Rectal smooth muscle tissue (tissue), 1 donor: ENCODE measurements at regions not wholly inside any gene's neighbourhood (a gene's known extent, or its start where the extent isn't known, plus 50 kb on each side); places are given as distances from the start of the nearest gene placed in this dataset.

Experiments
- H3K27ac ChIP-seq: one replicate; pipeline ENCODE4 v1.7.0; 2013; ENCODE audit warnings: low read depth, low read length, inconsistent platforms
- H3K27me3 ChIP-seq: one replicate; pipeline ENCODE4 v1.7.0; 2013; ENCODE audit warnings: low read length; ENCODE audit not compliant: control insufficient read depth, insufficient read depth
- H3K36me3 ChIP-seq: one replicate; pipeline ENCODE4 v1.7.0; 2013; ENCODE audit warnings: low read length; ENCODE audit not compliant: control insufficient read depth, insufficient read depth
- H3K4me1 ChIP-seq: one replicate; pipeline ENCODE4 v1.7.0; 2013; ENCODE audit warnings: low read length; ENCODE audit not compliant: control insufficient read depth, insufficient read depth
- H3K4me3 ChIP-seq: one replicate; pipeline ENCODE4 v1.7.0; 2013; ENCODE audit warnings: low read length
- H3K9ac ChIP-seq: one replicate; pipeline ENCODE4 v1.7.0; 2013; ENCODE audit warnings: low read length

DNA sequence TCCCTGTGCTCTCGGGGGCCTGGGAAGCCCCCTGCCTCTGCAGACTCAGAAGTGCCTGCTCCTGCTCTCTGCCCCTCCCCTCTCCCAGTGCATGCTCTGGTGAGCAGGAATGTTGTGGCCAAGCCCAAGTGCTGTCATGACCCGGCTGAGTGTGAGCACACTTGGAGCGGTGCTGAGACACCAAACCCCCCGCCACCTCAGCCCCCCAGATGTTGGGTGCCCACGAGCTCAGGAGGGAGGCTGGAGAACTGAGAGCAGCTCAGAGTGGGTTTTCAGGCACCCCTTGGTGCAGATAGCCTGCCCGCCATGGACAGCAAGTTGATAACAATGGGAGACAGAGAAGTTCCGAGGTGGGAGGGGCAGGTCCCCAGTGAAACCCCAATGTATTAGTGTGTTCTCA, 477.4 kb downstream of the ACTRT1 start:
- no peak overlapping the region for H3K9ac ChIP-seq
- H3K4me1 ChIP-seq: no peaks in the 10 kb centered on the region
- no peaks in the 10 kb centered on the region for H3K36me3 ChIP-seq
- no peaks in the 10 kb centered on the region for H3K27me3 ChIP-seq
- no peak overlapping the region for H3K4me3 ChIP-seq
- no peak overlapping the region for H3K27ac ChIP-seq

DNA sequence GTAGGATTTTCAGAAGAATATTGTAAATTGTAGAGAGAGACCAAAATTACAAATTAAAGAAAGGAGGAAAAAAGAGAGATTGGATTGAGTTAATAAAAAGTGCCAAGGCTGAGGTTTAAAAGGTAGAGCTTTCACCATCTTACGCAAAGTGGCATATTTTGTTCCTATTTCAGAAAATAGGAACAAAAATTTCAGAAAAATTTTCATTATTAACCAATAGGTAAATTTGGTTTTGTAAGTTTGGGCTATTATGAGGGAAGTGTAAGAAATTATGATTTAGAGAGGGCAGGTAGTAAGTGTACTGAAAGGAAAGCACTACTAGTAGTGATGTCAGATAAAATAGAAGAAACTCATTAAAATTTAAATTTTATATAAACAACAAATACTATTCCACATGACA, 479.7 kb downstream of the ACTRT1 start:
- Histone ChIP-seq H3K4me3 (no peak overlapping the region), H3K27ac (no peak overlapping the region), H3K27me3 (no peaks in the 10 kb centered on the region), H3K36me3 (no peaks in the 10 kb centered on the region), H3K9ac (no peak overlapping the region), H3K4me1 (no peaks in the 10 kb centered on the region)

DNA sequence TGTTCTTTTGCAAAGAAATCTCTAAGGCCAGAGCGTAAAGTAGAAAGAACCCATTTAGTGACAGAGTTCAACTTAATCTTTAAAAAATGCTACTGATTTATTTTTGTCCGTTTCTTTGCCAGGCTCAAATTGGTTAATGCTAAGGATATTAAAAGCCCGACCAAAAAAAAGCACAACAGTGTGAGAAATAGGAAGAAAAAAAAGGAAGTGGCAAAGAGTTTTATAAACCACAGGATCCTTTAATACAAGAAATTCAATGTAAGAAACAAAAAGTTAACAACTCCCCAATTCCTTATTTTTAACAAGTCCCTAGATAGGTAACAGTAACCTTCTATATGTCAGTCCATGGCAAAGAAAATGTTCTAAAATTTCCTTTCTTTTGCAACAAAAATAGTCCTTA, 480.4 kb downstream of the ACTRT1 start:
- no peaks in the 10 kb centered on the region for H3K4me1 ChIP-seq
- H3K9ac ChIP-seq: no peak overlapping the region
- no peak overlapping the region for H3K27ac ChIP-seq
- H3K27me3 ChIP-seq: no peaks in the 10 kb centered on the region
- no peaks in the 10 kb centered on the region for H3K36me3 ChIP-seq
- no peak overlapping the region for H3K4me3 ChIP-seq

DNA sequence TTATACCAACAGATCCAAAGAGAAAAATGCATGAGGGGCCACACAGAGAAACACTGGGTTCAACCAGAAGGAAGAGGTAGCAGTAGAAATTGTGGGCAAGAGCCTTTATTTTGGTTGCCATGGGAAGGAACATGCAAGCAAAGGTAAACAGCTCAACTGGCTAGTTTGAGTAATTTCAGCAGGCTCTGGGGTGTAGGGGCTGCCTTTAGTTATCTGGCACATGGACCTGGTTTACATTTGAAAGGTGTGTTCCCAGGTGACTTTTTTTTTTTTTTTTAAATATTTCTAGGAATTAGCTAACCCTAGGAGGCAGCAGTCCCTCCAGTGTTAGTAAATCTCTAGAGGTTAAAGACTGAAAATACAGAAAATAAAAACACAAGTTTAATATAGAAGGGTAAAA, 481.9 kb downstream of the ACTRT1 start:
- H3K9ac ChIP-seq: no peak overlapping the region
- H3K4me1 ChIP-seq: no peaks in the 10 kb centered on the region
- no peak overlapping the region for H3K4me3 ChIP-seq
- H3K36me3 ChIP-seq: no peaks in the 10 kb centered on the region
- H3K27ac ChIP-seq: no peak overlapping the region
- no peaks in the 10 kb centered on the region for H3K27me3 ChIP-seq

DNA sequence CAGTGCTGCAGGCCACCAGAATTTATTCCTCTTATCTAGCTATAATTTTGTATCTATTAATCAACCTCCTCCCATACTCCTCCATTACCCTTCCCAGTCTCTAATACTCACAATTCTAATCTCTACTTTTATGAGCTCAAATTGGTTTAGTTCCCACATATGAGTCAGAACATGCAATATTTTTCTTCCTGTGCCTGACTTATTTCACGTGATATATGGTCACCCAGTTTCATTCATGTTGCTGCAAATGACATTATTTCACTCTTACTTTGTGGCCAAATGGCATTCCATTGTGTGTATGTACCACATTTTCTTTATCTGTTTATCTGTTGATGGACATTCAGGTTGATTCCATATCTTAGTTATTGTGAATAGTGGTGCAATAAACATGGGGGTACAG, 483.5 kb downstream of the ACTRT1 start:
- Histone ChIP-seq H3K4me3 (no peak overlapping the region), H3K27me3 (no peaks in the 10 kb centered on the region), H3K27ac (no peak overlapping the region), H3K9ac (no peak overlapping the region), H3K36me3 (no peaks in the 10 kb centered on the region), H3K4me1 (no peaks in the 10 kb centered on the region)

DNA sequence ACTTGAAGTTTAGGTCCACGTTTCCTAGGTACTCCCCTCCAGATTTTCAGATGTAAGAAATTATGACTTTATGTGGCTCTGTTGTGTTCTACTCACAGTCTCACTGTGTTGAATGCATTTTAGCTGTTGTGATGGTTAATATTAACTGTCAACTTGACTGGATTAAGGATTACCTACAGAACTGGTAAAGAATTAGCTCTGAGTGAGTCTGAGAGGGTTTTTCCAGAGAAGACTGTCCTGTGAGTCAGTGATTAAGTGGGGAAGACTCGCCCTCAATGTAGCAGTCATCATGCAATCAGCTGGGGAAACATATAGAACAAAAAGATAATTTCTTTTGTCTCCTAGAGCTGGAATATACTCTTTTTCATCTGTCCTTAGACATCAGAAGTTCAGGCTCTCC, 493.4 kb downstream of the ACTRT1 start:
- H3K9ac ChIP-seq: no peak overlapping the region
- no peak overlapping the region for H3K4me3 ChIP-seq
- no peaks in the 10 kb centered on the region for H3K4me1 ChIP-seq
- H3K27ac ChIP-seq: no peak overlapping the region
- no peaks in the 10 kb centered on the region for H3K36me3 ChIP-seq
- H3K27me3 ChIP-seq: no peaks in the 10 kb centered on the region

DNA sequence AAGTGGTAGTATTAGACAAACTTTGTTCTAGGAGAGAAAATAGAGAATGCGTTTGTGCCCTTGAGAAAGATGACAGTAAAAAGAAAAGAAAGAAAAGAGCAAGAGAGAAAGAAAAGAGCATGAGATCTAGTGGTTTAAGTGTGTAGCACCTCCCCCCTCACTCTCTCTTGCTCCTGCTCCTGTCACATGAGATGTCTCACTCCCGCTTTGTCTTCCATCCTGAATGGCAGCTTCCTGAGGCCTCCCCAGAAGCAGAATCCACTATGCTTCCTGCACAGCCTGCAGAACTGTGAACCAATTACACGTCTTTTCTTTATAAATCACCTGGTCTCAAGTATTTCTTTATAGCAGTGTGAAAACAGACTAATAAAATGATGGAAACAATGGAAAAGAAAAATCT, 499.6 kb downstream of the ACTRT1 start:
- no peaks in the 10 kb centered on the region for H3K4me1 ChIP-seq
- H3K27me3 ChIP-seq: no peaks in the 10 kb centered on the region
- no peak overlapping the region for H3K9ac ChIP-seq
- no peak overlapping the region for H3K27ac ChIP-seq
- no peaks in the 10 kb centered on the region for H3K36me3 ChIP-seq
- H3K4me3 ChIP-seq: no peak overlapping the region

DNA sequence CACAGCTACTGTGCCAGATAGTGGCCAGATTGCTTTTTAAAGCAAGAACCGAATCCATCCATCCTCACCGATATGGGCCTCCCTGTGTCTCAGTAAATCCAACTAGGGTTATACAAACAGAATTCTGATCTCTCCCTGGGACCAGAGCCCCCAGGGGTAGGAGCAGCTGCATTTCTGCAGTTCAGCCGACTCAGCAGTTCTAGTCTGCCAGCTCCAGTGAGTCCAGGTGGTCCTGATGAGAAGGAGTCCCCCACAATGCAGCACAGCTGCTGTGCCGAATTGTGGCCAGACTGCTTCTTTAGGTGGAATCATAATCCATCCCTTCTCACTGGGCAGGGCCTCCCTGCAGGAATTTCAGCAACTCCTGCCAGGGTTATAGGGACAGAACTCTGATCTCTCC, 532.9 kb downstream of the ACTRT1 start:
- no peak overlapping the region for H3K9ac ChIP-seq
- no peak overlapping the region for H3K4me3 ChIP-seq
- H3K27me3 ChIP-seq: no peaks in the 10 kb centered on the region
- no peaks in the 10 kb centered on the region for H3K36me3 ChIP-seq
- no peak overlapping the region for H3K27ac ChIP-seq
- H3K4me1 ChIP-seq: no peaks in the 10 kb centered on the region

DNA sequence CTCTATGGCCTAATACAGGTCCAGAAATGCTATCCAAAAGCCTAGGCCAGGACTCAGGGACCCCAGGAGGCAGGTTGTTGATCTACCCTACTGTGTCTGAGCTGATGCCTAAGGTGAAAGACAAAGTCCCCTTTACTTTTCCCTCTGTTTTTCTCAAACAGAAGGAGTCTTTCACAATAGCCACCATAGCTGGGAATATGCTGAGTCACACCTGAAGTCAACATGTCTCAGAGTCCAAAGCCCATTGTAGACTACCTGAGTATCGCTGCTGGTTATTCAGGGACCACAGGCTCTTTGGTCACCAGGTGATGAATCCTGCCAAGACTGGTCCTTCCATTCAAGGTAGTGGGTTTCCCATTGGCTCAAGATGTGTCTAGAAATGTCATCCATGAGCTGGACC, 562.2 kb downstream of the ACTRT1 start:
- Histone ChIP-seq H3K27me3 (no peaks in the 10 kb centered on the region), H3K4me3 (no peak overlapping the region), H3K4me1 (no peaks in the 10 kb centered on the region), H3K9ac (no peak overlapping the region), H3K27ac (no peak overlapping the region), H3K36me3 (no peaks in the 10 kb centered on the region)

DNA sequence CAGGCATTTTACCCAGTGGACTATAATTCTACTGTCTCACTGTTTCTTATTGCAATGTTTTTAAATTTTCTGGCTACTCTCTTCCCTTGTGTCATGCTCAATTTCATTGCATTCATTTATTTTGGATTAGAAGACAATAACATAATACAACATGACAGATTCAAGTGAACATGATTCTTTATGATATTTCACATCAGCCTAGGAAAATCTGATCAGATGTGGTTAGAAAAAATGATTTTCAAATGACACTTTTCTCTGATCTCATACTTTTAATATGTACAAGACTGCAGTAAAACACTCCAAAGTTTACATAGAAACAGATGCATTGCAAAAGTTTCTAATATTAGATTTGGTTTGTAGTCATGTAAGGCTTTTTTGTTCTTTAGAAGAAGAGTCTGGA, 586.0 kb downstream of the ACTRT1 start:
- H3K27me3 ChIP-seq: no peaks in the 10 kb centered on the region

DNA sequence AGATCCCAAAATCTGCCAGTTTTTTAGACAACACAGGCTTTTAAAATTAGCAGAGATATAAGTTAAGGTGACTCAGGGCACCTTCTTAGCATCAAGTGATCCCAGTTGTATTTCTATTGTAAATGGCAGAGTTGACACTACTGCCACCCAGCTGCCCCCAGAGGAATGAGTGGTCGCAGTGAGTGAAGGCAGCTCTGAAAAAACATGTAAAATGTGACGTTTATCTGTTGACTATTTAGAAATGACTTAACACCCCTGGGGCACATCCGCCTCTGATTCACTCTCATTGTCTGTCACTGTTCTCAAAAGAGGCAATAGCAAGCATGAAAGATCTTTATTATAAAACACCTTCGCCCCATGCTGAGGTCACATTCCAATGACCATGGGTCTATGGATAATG, 592.4 kb downstream of the ACTRT1 start:
- Histone ChIP-seq H3K36me3 (no peaks in the 10 kb centered on the region), H3K27ac (no peak overlapping the region), H3K4me1 (no peaks in the 10 kb centered on the region), H3K9ac (no peak overlapping the region), H3K27me3 (no peaks in the 10 kb centered on the region), H3K4me3 (no peak overlapping the region)

More for the DNA sequence above, 586.0 kb downstream of the ACTRT1 start:
- Histone ChIP-seq H3K4me3 (no peak overlapping the region), H3K9ac (no peak overlapping the region), H3K27ac (no peak overlapping the region), H3K36me3 (no peaks in the 10 kb centered on the region), H3K4me1 (no peaks in the 10 kb centered on the region)

DNA sequence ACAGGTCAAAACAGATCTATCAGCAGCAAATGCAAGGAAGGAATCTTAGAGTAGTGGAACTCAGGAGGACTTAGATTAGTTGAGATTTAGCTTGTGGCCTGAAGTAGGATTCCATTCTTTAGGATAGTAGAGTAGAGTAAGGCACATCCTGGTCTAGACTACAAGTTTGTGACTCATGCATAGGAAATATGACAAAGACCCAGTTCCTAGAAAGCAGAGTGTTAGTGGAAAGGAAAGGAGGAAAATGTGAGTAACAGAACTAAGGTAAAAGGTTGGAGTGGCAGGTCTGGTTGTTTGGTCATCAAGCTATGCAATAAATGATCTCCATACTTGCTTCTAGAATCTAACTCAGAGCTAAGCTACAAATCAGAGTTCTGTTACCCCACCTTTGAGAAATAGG, 595.0 kb downstream of the ACTRT1 start:
- no peaks in the 10 kb centered on the region for H3K36me3 ChIP-seq
- no peaks in the 10 kb centered on the region for H3K4me1 ChIP-seq
- H3K27ac ChIP-seq: no peak overlapping the region
- no peak overlapping the region for H3K9ac ChIP-seq
- no peak overlapping the region for H3K4me3 ChIP-seq
- no peaks in the 10 kb centered on the region for H3K27me3 ChIP-seq

DNA sequence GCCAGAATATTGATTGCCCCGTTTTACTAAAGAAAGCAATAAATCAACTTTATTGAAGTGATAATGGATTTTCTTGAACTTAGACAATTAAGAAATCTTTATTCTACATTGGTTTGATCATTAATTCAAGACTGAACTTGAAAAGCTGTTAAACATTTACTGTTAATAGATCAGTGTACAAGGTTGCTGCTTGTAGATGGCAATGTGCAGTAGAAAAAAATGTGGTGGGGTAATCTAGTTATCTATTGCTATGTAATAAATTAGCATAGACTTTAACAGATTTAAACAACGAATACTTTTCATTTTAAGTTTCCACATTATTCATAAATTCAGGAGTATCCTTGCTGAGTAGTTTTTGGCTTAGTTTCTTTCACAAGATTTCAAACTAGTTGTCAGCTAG, 612.5 kb downstream of the ACTRT1 start:
- Histone ChIP-seq H3K36me3 (no peaks in the 10 kb centered on the region), H3K9ac (no peak overlapping the region), H3K27me3 (no peaks in the 10 kb centered on the region), H3K27ac (no peak overlapping the region), H3K4me1 (no peaks in the 10 kb centered on the region), H3K4me3 (no peak overlapping the region)

DNA sequence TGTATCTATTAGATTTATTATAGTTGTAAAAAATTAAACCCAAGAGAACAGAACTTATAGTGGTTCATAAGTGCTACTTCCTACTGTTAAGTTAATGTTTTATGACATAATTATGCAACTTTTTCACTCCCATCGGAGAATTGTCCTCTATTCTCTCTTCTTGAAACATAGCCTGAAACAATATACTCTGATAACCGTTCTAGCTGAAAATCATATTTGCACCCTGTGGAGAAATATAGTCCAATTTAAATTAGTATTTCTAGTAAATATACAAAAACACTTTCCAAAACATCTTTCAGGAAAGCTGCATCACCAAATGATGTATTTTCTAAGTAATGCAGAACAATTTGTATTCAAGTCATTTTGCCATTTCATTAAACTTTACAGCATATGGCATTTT, 586.4 kb downstream of the PRR32 start:
- H3K36me3 ChIP-seq: no peaks in the 10 kb centered on the region
- no peak overlapping the region for H3K9ac ChIP-seq
- no peak overlapping the region for H3K4me3 ChIP-seq
- H3K27ac ChIP-seq: no peak overlapping the region
- no peaks in the 10 kb centered on the region for H3K4me1 ChIP-seq
- no peaks in the 10 kb centered on the region for H3K27me3 ChIP-seq
